Nucleus accumbens (tissue), 56 donors: ENCODE measurements at regions not wholly inside any gene's neighbourhood (a gene's known extent, or its start where the extent isn't known, plus 50 kb on each side); places are given as distances from the start of the nearest gene placed in this dataset.

Experiments used
- DNase-seq, 56 donors: peaks; one replicate each; lab custom pipeline; 2025; lab: John Stamatoyannopoulos, UW

GRCh38 chr17:69878661-69879060 is 196.4 kb upstream of the KCNJ16 start:
- no peak for DNase-seq

GRCh38 chr17:69879576-69879975 is 195.4 kb upstream of the KCNJ16 start:
- no peak for DNase-seq

DNA sequence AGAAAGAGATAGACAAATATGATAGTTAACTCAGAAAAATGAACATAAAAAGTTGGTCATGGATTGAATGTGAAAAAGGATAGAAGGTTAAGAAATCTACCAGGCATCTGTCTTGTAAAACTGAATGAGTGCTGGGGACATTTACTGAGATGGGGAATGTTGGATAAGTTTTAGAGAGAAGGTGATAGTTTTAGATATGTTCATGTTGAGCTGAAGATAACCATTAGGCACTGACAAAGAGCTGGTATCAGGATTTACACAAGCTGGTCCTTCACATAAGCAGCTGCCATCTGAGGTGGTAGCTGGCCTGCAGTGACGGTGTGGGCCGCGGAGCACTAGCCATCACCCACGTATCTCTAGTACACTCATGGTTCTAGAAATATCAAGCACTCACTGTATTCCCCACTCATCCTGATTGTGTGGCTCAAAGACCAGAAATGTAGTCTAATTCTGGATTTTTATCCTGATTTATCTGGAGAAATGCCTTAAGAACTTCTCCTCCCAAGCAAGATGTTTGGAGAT is 194.4 kb upstream of the KCNJ16 start:
- no peak for DNase-seq

GRCh38 chr17:69882281-69882680 is 192.7 kb upstream of the KCNJ16 start:
- DNase-seq: no peak

DNA sequence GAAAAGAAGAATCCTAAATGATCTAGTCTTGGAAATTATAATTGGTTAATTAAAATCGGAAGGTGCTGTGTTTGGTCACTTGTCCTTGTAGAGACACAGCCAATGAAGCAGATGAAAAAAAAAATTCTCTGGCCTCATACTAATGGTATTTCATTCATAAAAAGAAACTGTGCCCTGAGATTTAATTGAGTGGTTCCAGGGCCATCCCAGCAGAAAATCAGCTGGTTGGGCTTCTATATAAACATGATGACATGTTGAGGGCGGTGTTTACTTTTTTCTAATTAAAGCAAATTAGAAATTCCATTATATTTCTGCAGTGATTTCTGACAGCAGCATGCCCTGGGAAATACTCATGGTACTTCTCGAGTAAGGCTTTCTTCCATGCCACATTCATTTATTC is 191.9 kb upstream of the KCNJ16 start:
- no peak for DNase-seq

DNA sequence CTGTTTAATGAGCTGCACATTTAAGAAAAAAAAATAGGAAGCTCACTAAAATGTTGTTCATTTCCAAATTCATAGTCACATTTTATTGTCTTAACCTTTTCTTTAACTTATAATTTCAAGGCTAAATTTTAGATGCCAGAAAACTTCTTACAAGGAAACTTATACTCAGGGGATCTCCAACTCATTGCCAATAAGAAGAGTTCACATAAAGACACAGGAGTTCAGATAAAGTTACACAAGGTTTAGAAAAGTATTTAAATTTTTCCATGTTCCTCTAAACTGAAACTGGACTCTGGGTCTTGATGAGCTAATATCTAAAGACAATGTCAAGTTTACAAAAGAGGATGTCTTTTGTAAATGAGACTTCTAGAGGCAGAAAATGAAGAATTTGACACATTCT is 190.7 kb upstream of the KCNJ16 start:
- no peak for DNase-seq

- no peak for DNase-seq
These were observed 190.2 kb upstream of the KCNJ16 start for GRCh38 chr17:69884846-69885245.

DNA sequence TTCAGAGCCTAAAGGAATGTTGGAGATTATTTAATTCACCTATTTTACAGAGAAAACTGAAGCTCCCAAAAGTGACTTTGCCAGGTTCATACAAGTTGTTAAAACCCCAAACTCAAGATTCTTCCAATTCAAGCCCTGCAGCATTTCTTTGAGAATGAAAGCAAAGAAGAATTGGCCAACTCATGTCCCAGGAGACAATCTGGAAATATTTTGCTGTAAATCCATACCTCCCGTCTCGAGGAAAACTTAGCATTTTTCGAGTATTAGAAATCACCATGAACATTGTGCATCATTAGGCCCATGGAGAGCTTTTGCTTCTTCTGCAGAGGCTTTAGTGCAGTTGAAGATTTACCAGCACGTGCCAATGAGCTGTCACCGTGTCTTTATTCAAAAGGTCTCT is 176.4 kb upstream of the KCNJ16 start:
- DNase-seq: no peak

- DNase-seq: no peak
These were observed 174.9 kb upstream of the KCNJ16 start for GRCh38 chr17:69900101-69900500.

GRCh38 chr17:69900829-69901228 is 174.2 kb upstream of the KCNJ16 start:
- DNase-seq: no peak

GRCh38 chr17:69906306-69906705 is 168.7 kb upstream of the KCNJ16 start:
- no peak for DNase-seq

- DNase-seq: no peak
These were observed 167.7 kb upstream of the KCNJ16 start for GRCh38 chr17:69907132-69907847.

DNA sequence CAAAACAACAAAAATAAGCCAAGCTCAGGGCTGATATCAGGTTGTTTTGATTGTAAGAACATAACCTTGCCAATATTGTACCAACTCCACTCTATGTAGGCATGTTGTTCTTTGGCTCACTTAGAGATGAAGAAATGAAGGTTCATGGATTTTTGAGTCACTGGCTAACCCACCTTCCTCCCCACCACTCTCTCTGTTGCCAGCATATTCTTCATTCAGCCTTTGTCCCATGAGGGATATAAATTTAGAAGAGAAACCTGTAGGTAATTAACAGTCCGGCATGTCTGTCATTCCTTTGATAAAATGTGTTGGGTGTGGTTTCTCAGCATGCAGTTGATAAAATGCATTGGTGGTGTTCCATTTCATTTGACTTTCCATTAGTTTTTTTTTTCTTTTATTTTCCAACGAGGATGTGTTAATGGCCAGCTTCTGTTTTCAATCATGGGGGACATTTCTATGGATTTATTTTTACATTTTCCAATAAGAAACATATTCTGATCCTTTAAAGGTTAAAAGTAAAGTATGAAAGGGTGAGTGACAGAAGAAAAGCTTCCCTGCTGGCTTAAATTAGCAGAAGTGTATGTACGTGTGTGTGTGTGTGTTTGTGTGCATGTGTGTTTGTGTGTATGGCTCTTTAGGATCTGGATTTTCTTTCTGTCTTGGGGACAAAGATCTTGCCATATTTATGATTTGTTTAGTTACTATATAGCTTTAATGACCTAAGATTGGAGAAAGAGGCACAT is 166.2 kb upstream of the KCNJ16 start:
- DNase-seq: no peak

- DNase-seq: no peak
These were observed 165.6 kb upstream of the KCNJ16 start for GRCh38 chr17:69909389-69909788.

GRCh38 chr17:69912805-69913204 is 162.2 kb upstream of the KCNJ16 start:
- no peak for DNase-seq

GRCh38 chr17:69913216-69913615 is 161.8 kb upstream of the KCNJ16 start:
- DNase-seq: no peak

DNA sequence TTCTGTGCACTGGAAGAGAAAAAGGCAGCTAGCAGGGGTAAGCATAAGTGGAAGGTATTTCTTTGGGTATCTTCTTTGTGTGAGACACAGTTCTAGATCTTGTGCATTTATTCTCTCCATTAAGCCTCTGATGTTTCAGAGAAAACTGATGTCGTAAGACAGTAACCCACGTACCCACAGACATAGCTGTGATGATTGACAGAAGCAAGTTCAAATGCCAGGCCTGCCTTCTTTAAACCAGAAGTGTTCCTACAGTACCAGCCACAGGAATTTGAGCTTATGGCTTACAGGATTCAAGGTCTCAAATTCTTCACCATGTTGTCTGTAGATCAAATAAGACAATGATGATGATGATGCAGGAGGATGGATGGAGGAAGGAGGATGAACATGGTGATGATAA is 161.4 kb upstream of the KCNJ16 start:
- DNase-seq: no peak

GRCh38 chr17:69914520-69914919 is 160.5 kb upstream of the KCNJ16 start:
- DNase-seq: no peak

- no peak for DNase-seq
These were observed 158.3 kb upstream of the KCNJ16 start for GRCh38 chr17:69916761-69917160.

GRCh38 chr17:69918164-69918563 is 156.9 kb upstream of the KCNJ16 start:
- DNase-seq: no peak

GRCh38 chr17:69919789-69920188 is 155.2 kb upstream of the KCNJ16 start:
- no peak for DNase-seq

DNA sequence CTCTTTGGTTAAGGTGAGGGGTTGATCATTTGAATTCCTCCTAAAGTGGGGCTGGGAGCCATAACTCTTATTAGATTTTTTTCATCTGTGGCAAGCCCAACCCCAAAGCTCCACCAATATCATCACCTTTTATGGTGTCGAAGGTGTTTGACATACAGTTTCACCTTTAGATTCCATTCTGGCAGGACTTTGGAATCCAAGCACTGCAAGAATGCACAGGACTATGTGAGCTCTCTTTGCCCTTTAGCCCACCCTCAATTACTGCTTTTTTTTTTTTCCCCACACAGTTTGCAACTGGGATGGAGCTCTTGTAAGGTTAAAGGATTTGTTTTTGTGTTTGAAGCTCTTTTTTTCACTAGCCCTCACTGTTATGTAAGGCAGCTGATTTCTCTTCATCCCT is 154.0 kb upstream of the KCNJ16 start:
- DNase-seq: no peak
